ENCODE measurements at regions not wholly inside any gene's neighbourhood (a gene's known extent, or its start where the extent isn't known, plus 50 kb on each side); places are given as distances from the start of the nearest gene placed in this dataset.

DNA sequence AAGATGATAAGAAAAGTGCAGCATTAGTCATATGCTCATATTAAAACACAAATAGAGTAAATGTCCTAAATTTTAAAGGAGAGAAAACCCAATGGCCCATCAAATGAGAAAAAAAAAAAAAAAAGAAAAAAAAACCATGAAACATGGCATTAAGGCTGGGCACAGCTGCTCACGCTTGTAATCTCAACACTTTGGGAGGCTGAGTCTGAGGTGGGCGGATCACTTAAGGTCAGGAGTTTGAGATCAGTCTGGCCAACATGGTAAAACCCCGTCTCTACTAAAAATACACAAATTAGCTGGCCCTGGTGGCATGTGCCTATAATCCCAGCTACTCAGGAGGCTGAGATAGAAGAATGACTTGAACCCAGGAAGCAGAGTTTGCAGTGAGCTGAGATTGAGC lies 515.5 kb upstream of the ANO3 start:
- TF ChIP-seq EZH2phosphoT487 (IDR thresholded peaks at IDR 0.05; ENCODE audit: borderline replicate concordance, low read depth) = no peak
- no peak for TF ChIP-seq FOXJ3 (CRISPR knock-in tag; IDR thresholded peaks at IDR 0.05)
- TF ChIP-seq, protein P1, sequence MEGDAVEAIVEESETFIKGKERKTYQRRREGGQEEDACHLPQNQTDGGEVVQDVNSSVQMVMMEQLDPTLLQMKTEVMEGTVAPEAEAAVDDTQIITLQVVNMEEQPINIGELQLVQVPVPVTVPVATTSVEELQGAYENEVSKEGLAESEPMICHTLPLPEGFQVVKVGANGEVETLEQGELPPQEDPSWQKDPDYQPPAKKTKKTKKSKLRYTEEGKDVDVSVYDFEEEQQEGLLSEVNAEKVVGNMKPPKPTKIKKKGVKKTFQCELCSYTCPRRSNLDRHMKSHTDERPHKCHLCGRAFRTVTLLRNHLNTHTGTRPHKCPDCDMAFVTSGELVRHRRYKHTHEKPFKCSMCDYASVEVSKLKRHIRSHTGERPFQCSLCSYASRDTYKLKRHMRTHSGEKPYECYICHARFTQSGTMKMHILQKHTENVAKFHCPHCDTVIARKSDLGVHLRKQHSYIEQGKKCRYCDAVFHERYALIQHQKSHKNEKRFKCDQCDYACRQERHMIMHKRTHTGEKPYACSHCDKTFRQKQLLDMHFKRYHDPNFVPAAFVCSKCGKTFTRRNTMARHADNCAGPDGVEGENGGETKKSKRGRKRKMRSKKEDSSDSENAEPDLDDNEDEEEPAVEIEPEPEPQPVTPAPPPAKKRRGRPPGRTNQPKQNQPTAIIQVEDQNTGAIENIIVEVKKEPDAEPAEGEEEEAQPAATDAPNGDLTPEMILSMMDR (IDR thresholded peaks at IDR 0.05) = no peak
- no peak for TF ChIP-seq POLR2AphosphoS5 (IDR thresholded peaks at IDR 0.05; ENCODE audit: low read depth, low read length)
- TF ChIP-seq RFX5 (IDR thresholded peaks at IDR 0.05; ENCODE audit: low read length) = no peak

All from SK-N-SH (cell line).